ENCODE measurements at regions not wholly inside any gene's neighbourhood (a gene's known extent, or its start where the extent isn't known, plus 50 kb on each side); places are given as distances from the start of the nearest gene placed in this dataset.
A peak's percentile ranks its signal among the peaks of the same experiment; 100 is the strongest.
"Not testable (repeated sequence)": the region's sequence is repeated elsewhere in the genome, so short reads cannot be mapped to it uniquely, and the experiment has no call there.

GRCh38 chr17:31604936-31605335 is 213.5 kb downstream of the RAB11FIP4 start:
- ATAC-seq (no peak), DNase-seq (no peak)
- 89 to 93% (median 90%) methylated on average over 5 of the region's 5 CpGs for WGBS, 3 donors
- Histone ChIP-seq H3K9me3 (no peaks in the 10 kb centered on the region), H3K36me3 (ENCODE audit: insufficient read depth in 1 of 2, low read depth in 1 of 2) (no peaks in the 10 kb centered on the region), H3K27me3 (ENCODE audit: insufficient read depth in 3 of 3, low read length in 2 of 3) (no peaks in the 10 kb centered on the region), H3K27ac (no peak overlapping the region), H3K4me1 (no peaks in the 10 kb centered on the region), H3K4me3 (no peak overlapping the region)
- intact Hi-C loops (cut with DNase I): no loop called here
- no peak for TF ChIP-seq CTCF (IDR thresholded peaks at IDR 0.05)

GRCh38 chr17:31600144-31600543 is 208.7 kb downstream of the RAB11FIP4 start:
- intact Hi-C loops (cut with DNase I); H3K27me3 ChIP-seq (ENCODE audit: insufficient read depth in 3 of 3, low read length in 2 of 3); H3K36me3 ChIP-seq (ENCODE audit: insufficient read depth in 1 of 2, low read depth in 1 of 2); H3K27ac ChIP-seq; H3K9me3 ChIP-seq; H3K4me3 ChIP-seq; DNase-seq; ATAC-seq: not testable (repeated sequence)
- H3K4me1 ChIP-seq: peaks cover 20% of the 10 kb centered on the region
- 83 to 93% (median 89%) methylated on average over 9 of the region's 9 CpGs for WGBS, 3 donors

GRCh38 chr17:31598921-31599571 is 207.6 kb downstream of the RAB11FIP4 start:
- 81 to 85% (median 84%) methylated on average over 11 of the region's 11 CpGs for WGBS, 3 donors
- no peaks in the 10 kb centered on the region for H3K9me3 ChIP-seq
- H3K4me3 ChIP-seq: no peak overlapping the region

GRCh38 chr17:31598399-31598782 is 206.9 kb downstream of the RAB11FIP4 start:
- H3K9me3 ChIP-seq: no peaks in the 10 kb centered on the region
- no peaks in the 10 kb centered on the region for H3K27me3 ChIP-seq (ENCODE audit: insufficient read depth in 3 of 3, low read length in 2 of 3)
- WGBS, 3 donors: 76 to 84% (median 83%) methylated on average over 4 of the region's 4 CpGs
- no peak for TF ChIP-seq CTCF (IDR thresholded peaks at IDR 0.05)
- DNase-seq (no peak), ATAC-seq (no peak)
- H3K4me1 ChIP-seq: peaks cover 33% of the 10 kb centered on the region
- H3K27ac ChIP-seq: no peak overlapping the region
- no peaks in the 10 kb centered on the region for H3K36me3 ChIP-seq (ENCODE audit: insufficient read depth in 1 of 2, low read depth in 1 of 2)
- H3K4me3 ChIP-seq: no peak overlapping the region
- intact Hi-C loops (cut with DNase I): loop anchor here in 1 of 2 donors (5.0 kb wide), 1 partner anchor 41 kb away; no protein-coding TSS in a partner anchor

More at GRCh38 chr17:31598921-31599571, 207.6 kb downstream of the RAB11FIP4 start:
- no peak for TF ChIP-seq CTCF (IDR thresholded peaks at IDR 0.05)
- ATAC-seq (no peak), DNase-seq (no peak)
- intact Hi-C loops (cut with DNase I): loop anchor here in 1 of 2 donors (5.0 kb wide), 1 partner anchor 42 kb away; no protein-coding TSS in a partner anchor
- Histone ChIP-seq H3K27ac (no peak overlapping the region), H3K36me3 (ENCODE audit: insufficient read depth in 1 of 2, low read depth in 1 of 2) (no peaks in the 10 kb centered on the region), H3K4me1 (peaks cover 28% of the 10 kb centered on the region), H3K27me3 (ENCODE audit: insufficient read depth in 3 of 3, low read length in 2 of 3) (no peaks in the 10 kb centered on the region)

- 97 to 98% (median 97%) methylated on average over 10 of the region's 10 CpGs for WGBS, 3 donors
- ATAC-seq (no peak), DNase-seq (no peak)
- no peak for TF ChIP-seq CTCF (IDR thresholded peaks at IDR 0.05)
- Histone ChIP-seq H3K36me3 (ENCODE audit: insufficient read depth in 1 of 2, low read depth in 1 of 2) (no peaks in the 10 kb centered on the region), H3K4me1 (peaks cover 37% of the 10 kb centered on the region), H3K27me3 (ENCODE audit: insufficient read depth in 3 of 3, low read length in 2 of 3) (no peaks in the 10 kb centered on the region), H3K4me3 (no peak overlapping the region), H3K9me3 (no peaks in the 10 kb centered on the region), H3K27ac (peak overlapping the region; percentile 91)
- intact Hi-C loops (cut with DNase I): loop anchor here in 1 of 2 donors (5.0 kb wide), 1 partner anchor 41 kb away; no protein-coding TSS in a partner anchor
These were observed 206.3 kb downstream of the RAB11FIP4 start for GRCh38 chr17:31597646-31598398.

Measured in psoas muscle (tissue), 7 donors.